GM12875 (cell line): ENCODE measurements at regions not wholly inside any gene's neighbourhood (a gene's known extent, or its start where the extent isn't known, plus 50 kb on each side); places are given as distances from the start of the nearest gene placed in this dataset.
"Not testable (repeated sequence)": the region's sequence is repeated elsewhere in the genome, so short reads cannot be mapped to it uniquely, and the experiment has no call there.

Experiments
- H3K4me3 ChIP-seq: one replicate; pipeline ENCODE4 v1.5.1; 2011; ENCODE audit warnings: low read depth, low read length, control low read depth
- CTCF ChIP-seq: IDR thresholded peaks from 2 replicates; pipeline ENCODE4 v1.5.1; 2011; ENCODE audit warnings: low read depth, mild to moderate bottlenecking, control low read depth, inconsistent platforms, low read length, moderate library complexity, borderline replicate concordance; ENCODE audit not compliant: insufficient read depth

- no peak for TF ChIP-seq CTCF
- H3K4me3 ChIP-seq: no peak overlapping the region
These were observed 85.0 kb upstream of the NAMPT start for GRCh38 chr7:106369816-106370215.

DNA sequence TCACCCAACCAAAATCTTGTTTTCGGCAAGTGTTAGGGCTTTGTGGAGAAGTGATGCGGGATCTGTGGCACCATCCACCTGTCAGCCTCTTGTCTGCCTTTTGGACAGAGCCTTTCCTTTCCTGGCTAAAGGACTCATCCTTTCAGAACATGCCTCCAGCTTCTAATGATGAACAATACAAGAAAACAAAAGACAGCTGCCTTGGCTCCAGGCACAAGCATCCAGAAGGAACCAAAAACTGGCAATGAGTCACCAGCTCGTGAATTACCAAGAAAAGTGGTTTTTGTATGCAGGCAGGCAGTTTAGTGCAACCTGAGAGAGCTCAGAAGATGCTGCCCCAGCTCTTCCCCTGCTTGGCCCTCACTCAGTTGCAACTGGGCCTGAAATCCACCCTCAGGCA lies 84.6 kb upstream of the NAMPT start:
- TF ChIP-seq CTCF: no peak
- no peak overlapping the region for H3K4me3 ChIP-seq

DNA sequence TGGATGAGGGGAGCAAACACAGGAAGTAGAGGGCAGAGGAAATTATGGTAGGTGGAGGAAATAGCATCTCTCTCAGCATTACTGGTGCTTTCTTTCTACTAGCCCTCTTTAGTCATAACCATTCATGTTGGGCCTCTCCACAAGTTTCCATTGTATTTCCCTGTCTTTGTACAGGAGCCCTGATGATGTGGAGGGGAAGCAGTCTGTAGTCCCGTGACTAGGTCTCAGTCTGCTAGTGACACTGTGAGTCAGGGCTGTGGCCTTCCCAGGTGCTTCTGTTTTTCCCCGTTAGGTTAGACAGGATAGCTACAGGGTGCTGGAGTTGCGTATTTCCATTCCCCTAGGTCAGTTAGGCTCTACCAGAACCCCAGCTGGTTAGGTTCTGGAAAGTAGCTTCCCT lies 82.9 kb upstream of the NAMPT start:
- H3K4me3 ChIP-seq: no peak overlapping the region
- no peak for TF ChIP-seq CTCF

DNA sequence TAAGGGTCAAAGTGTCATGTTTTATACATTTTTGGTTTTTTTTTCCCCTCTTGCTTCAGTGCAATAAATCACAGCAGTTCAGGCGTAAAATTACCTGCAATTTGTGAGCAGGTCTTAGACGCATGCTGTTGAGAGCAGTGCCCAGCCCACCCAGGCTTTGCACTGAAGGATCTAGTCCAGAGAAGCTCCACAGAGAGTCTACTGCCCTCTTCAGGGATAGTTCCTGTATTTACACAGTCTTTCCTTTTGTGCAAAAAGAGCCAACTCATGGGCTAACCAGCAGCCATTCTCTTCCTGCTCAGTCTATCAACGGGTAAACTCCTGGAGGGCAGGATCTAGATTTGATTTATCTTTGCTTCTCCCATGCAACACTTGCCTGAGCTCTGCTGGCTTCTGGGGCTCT lies 82.2 kb upstream of the NAMPT start:
- TF ChIP-seq CTCF: peak; percentile 47; the same call in 1 of the 2 replicates
- H3K4me3 ChIP-seq: no peak overlapping the region

- no peak overlapping the region for H3K4me3 ChIP-seq
- no peak for TF ChIP-seq CTCF
These were observed 80.6 kb upstream of the NAMPT start for GRCh38 chr7:106365252-106366005.

DNA sequence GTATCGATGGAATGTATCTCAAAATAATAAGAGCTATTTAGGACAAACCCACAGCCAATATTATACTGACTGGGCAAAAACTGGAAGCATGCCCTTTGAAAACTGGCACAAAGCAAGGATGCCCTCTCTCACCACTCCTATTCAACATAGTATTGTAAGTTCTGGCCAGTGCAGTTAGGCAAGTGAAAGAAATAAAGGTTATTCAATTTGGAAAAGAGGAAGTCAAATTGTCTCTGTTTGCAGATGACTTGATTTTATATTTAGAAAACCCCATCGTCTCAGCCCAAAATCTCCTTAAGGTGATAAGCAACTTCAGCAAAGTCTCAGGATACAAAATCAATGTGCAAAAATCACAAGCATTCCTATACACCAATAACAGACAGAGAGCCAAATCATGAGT lies 77.7 kb upstream of the NAMPT start:
- H3K4me3 ChIP-seq: not testable (repeated sequence)

DNA sequence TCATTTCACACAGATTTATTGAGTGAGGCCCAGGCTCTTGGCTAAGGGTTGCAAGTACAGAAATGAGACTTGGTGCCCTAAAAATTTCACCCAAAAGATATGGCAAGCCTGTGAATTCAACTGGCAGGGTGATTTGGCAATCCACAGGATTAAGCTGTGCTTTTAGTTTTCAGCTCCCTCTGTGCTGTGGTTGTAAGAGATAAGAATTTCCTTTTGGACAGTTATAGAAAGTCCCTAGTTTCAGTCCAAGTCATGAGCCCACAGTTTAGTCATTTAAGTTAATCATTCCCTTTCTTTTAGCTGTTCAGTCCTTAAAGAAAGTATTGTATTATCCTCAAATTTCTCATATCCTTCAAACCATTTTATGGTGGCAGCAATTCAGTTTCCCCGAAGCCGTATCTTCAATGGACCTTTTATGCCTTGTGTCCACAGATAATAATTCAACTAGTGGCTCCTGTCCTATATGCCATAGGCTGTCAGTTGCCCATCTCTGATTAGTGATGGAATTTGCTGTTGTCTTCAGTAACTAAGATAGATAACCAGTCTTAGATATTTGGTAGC lies 73.4 kb upstream of the NAMPT start:
- H3K4me3 ChIP-seq: no peak overlapping the region
- no peak for TF ChIP-seq CTCF
